ENCODE measurements at regions not wholly inside any gene's neighbourhood (a gene's known extent, or its start where the extent isn't known, plus 50 kb on each side); places are given as distances from the start of the nearest gene placed in this dataset.

DNA sequence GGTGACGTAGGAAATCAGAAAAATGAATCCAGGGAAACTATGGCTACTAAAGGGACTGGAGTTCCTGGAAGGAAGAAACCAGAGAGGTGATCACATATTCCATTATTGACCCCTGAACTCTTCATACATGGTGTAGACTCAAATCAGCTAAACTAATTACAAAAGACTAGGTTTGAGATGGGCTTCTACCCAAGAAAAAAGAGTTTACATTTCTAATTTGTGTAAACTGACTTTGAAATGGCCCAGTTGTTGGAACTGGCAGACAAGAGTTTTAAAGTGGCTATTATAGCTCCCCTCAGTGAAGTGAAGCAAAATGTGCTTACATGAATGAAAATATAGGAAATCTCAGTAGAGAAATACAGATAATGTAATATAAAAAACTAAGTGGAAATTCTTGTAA lies 1619.4 kb upstream of the SEL1L start:
- TF ChIP-seq POLR2A (IDR thresholded peaks at IDR 0.05; ENCODE audit: low read length), result no peak
- TF ChIP-seq GATA1 (IDR thresholded peaks at IDR 0.05; ENCODE audit: low read depth, low read length), result no peak

All from erythroblast (primary cell).